Peyer's patch (tissue), 4 donors: ENCODE measurements at regions not wholly inside any gene's neighbourhood (a gene's known extent, or its start where the extent isn't known, plus 50 kb on each side); places are given as distances from the start of the nearest gene placed in this dataset.
A peak's percentile ranks its signal among the peaks of the same experiment; 100 is the strongest.

Experiments
- DNase-seq, 3 donors: peaks; one replicate each; pipeline ENCODE4 v3.0.0-alpha.2; 2017 to 2019
- H3K27ac ChIP-seq, 4 donors: fragments of 200-600 bp; sonication (generic); one replicate each; pipeline ENCODE4 v1.5.1; 2016 to 2019
- H3K27me3 ChIP-seq, 2 donors: fragments of 200-600 bp; sonication (generic); one replicate each; pipeline ENCODE4 v1.5.1; 2019
- H3K36me3 ChIP-seq, 3 donors: fragments of 200-600 bp; sonication (generic); one replicate each; pipeline ENCODE4 v1.5.1; 2016 to 2019
- H3K4me1 ChIP-seq, 4 donors: fragments of 200-600 bp; sonication (generic); one replicate each; pipeline ENCODE4 v1.5.1; 2016 to 2019
- H3K4me3 ChIP-seq, 4 donors: fragments of 200-600 bp; sonication (generic); 1 replicate in 3 of 4; 2 replicates in 1 of 4; pipeline ENCODE4 v1.5.1; 2016 to 2019; ENCODE audit warnings: mild to moderate bottlenecking in 1 of 4
- H3K9me3 ChIP-seq, 4 donors: fragments of 200-600 bp; sonication (generic); one replicate each; pipeline ENCODE4 v1.5.1; 2016 to 2019; ENCODE audit warnings: mild to moderate bottlenecking in 1 of 4
- POLR2A ChIP-seq, 2 donors: fragments of 450-650 bp; IDR thresholded peaks; one replicate each; pipeline ENCODE4 v1.5.1; 2017; ENCODE audit warnings: antibody characterized with exemption in 2 of 2, mild to moderate bottlenecking in 2 of 2, moderate library complexity in 2 of 2
- TF ChIP-seq, protein P1 (sequence below), 6 experiments: fragments of 450-650 bp in 4 of 6; fragments of 200-600 bp in 2 of 6; sonication (generic) in 1 of 6; IDR thresholded peaks; one replicate each; pipeline ENCODE4 v1.5.1; 2017 to 2019; ENCODE audit warnings: antibody characterized with exemption in 6 of 6, mild to moderate bottlenecking in 3 of 6, moderate library complexity in 1 of 6

DNA sequence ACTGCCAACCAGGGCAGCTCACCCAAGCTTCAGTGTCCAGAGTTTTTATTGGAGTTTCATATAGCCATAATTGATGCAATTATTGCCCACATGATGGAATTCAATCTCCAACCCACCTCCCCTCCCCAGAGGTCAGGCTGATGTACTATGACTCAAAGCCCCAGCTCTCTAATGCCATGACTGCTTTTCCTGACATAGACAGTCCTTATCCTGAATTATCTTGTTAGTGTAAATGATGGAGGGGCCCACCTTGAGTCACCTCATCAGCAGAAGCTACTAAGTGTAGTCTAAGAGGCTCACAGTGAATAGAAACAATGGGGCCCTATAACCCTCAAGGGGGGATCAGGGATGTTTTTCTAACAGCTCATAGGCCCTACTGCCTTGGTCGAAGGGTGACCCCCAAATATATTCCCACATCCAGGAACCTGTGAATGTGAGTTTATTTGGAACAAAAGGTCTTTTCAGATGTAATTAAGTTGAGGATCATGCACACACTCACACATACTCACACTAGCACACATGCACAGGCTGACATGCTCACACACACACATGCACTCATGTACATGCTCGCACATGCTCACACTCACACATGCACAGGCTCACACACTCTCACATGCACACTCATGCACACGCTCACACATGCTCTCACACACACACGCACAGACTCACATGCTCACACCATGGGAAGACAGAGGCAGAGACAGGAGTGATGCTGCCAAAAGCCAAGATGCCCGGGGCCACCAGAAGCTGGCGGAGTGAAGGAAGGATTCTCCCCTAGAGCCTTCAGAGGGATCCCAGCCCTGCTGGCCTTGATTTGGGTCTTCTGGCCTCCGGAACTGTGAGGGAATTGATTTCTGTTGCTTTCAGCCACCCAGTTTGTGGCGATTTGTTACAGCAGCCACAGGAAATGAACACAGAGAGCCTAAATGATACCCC, 131.2 kb upstream of the SMAD3 start:
- no peak for TF ChIP-seq POLR2A (IDR thresholded peaks at IDR 0.05)
- TF ChIP-seq, protein P1, sequence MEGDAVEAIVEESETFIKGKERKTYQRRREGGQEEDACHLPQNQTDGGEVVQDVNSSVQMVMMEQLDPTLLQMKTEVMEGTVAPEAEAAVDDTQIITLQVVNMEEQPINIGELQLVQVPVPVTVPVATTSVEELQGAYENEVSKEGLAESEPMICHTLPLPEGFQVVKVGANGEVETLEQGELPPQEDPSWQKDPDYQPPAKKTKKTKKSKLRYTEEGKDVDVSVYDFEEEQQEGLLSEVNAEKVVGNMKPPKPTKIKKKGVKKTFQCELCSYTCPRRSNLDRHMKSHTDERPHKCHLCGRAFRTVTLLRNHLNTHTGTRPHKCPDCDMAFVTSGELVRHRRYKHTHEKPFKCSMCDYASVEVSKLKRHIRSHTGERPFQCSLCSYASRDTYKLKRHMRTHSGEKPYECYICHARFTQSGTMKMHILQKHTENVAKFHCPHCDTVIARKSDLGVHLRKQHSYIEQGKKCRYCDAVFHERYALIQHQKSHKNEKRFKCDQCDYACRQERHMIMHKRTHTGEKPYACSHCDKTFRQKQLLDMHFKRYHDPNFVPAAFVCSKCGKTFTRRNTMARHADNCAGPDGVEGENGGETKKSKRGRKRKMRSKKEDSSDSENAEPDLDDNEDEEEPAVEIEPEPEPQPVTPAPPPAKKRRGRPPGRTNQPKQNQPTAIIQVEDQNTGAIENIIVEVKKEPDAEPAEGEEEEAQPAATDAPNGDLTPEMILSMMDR (IDR thresholded peaks at IDR 0.05), result no peak
- Histone ChIP-seq H3K27me3 (no peaks in the 10 kb centered on the region), H3K9me3 (no peaks in the 10 kb centered on the region), H3K4me1 (peaks cover 0 to 24% (median 0%) of the 10 kb centered on the region in 4 donors), H3K4me3 (no peak overlapping the region), H3K27ac (no peak overlapping the region), H3K36me3 (no peaks in the 10 kb centered on the region)
- no peak for DNase-seq

DNA sequence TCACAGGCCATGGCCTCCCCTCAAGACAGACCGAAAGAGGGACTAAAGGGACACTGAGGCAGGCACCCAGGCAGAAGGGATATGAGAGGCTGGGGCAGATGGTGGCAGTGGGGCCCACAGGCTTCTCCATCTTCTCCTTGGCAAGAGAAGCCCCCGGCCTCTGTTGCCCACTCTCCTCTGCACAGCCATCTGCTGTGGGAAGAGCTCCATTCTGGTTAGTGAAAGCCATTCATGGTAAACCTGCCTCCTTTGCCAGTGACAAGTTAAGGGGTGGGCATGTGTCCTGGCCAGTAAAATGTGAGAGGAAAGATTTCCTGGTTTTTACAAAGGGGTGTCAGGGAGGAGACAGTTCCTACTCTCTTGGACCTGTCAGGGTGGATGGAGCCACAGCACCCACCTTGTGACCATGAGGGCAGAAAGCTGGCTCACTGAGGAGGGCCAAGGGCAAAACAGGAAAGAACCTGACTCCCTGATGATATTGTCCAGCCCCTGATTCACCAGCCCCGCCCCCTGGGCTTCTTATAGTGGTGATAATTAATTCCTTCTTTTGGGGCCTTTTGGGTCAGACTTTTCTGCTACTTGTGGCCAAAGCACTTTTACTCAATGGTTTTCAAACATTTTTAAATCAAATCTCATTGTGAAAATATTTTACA, 130.4 kb upstream of the SMAD3 start:
- H3K27me3 ChIP-seq, result no peaks in the 10 kb centered on the region
- no peaks in the 10 kb centered on the region for H3K36me3 ChIP-seq
- no peak for DNase-seq
- H3K4me3 ChIP-seq, result no peak overlapping the region
- TF ChIP-seq POLR2A (IDR thresholded peaks at IDR 0.05), result no peak
- TF ChIP-seq, protein P1 (IDR thresholded peaks at IDR 0.05), result no peak
- no peak overlapping the region for H3K27ac ChIP-seq
- H3K9me3 ChIP-seq, result no peaks in the 10 kb centered on the region
- H3K4me1 ChIP-seq, result peaks cover 0 to 24% (median 0%) of the 10 kb centered on the region in 4 donors

DNA sequence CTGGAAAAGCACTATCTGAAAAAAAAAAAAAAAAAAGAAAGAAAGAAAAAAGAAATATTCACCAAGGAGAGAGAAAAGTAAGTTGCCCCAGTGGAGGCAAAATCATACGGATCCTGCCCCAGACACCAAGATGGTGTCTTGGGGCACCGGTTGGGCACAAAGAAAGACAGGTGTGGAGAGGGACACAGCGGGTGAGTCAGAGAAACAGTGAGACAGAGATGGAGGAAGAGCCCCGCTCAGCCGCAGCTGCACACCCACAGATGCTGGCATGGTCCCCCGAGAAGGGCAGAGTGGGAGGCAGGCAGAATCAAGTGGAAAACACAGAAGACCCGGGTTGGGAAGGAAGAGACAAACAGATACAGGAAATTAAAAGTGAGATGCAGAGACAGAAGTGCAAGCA, 129.7 kb upstream of the SMAD3 start:
- no peak for TF ChIP-seq POLR2A (IDR thresholded peaks at IDR 0.05)
- TF ChIP-seq, protein P1 (IDR thresholded peaks at IDR 0.05), result no peak
- peaks cover 0 to 24% (median 0%) of the 10 kb centered on the region in 4 donors for H3K4me1 ChIP-seq

DNA sequence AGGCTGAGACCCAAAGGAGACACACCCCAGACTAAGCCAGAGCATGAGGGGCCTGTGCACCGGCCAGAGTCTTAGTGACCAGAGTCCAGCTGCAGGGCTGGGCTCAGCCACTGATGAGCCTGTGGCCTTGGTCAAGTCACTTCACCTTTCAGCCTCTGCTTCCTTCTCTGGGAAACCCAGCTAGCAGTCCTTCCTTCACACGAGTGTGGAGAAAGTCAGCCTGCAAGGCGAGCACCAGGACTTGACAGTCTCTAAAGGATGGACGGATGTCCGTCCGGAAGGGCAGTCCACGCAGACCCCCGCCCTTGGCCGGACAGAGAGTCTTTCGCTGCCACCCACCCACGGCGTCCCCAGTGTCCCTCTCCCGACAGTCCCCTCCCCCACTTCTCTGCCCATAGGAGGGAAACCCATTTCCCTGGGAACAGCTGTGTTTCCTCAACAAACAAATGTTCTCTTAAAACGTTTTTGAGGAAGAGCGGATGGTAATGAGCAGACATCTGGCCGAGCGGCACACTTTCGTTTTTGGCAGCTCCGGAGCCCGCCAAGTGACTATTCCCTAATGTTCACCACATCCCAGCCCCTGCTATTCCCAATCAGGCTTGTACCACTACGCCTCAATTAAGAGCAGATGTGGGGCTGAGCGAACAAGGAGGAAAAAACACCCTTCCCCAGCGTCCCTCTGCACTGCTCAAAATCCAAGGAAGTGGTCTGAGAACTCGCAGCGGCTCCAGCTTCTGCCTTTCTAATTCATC, 129.1 kb upstream of the SMAD3 start:
- no peaks in the 10 kb centered on the region for H3K27me3 ChIP-seq
- TF ChIP-seq, protein P1 (IDR thresholded peaks at IDR 0.05), result no peak
- TF ChIP-seq POLR2A (IDR thresholded peaks at IDR 0.05), result no peak
- DNase-seq, result no peak
- H3K4me1 ChIP-seq, result peaks cover 0 to 19% (median 0%) of the 10 kb centered on the region in 4 donors
- peak overlapping the region in 2 of 4 donors; percentile 39 for H3K27ac ChIP-seq
- no peaks in the 10 kb centered on the region for H3K9me3 ChIP-seq
- H3K36me3 ChIP-seq, result no peaks in the 10 kb centered on the region
- peak overlapping the region in 2 of 4 donors; percentile 28 to 37 for H3K4me3 ChIP-seq

More for the DNA sequence above, 129.7 kb upstream of the SMAD3 start:
- no peaks in the 10 kb centered on the region for H3K27me3 ChIP-seq
- no peak overlapping the region for H3K4me3 ChIP-seq
- H3K36me3 ChIP-seq, result no peaks in the 10 kb centered on the region
- no peaks in the 10 kb centered on the region for H3K9me3 ChIP-seq
- no peak for DNase-seq
- no peak overlapping the region for H3K27ac ChIP-seq

DNA sequence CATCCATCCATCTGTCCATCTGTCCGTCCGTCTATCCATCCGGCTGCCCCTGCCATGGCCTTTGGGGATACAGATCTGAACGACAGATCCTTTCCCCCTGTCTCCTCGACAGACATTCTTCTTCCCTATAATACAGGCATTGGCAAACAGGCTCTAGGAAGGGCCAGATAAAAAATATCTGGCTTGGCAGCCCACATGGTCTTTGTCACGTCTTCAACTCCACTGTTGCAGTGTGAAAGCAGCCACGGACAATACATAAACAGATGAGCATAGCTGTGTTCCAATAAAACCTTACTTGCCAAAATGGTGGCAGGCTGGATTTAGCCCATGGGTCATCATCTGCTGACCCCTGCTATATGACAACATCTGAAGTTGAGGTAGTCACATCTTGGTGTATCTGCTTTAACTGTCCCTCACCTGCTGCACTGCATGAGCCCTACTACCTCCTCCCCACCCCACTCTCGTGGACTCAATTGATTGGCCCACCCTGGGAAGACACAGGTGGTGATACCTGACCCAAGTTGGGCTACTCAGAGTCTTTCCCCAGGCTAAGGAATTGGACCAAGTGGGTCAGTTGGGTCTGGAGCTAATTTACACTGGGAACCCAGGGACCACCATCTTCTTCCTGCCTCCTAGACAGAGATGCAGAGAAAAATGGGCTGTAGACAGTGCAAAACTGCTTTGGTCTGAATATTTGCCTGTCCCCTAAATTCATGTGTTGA, 128.4 kb upstream of the SMAD3 start:
- H3K9me3 ChIP-seq, result no peaks in the 10 kb centered on the region
- no peaks in the 10 kb centered on the region for H3K27me3 ChIP-seq
- TF ChIP-seq, protein P1 (IDR thresholded peaks at IDR 0.05), result no peak
- H3K27ac ChIP-seq, result peak overlapping the region in 1 of 4 donors; percentile 39
- no peak for DNase-seq
- peak overlapping the region in 2 of 4 donors; percentile 28 to 37 for H3K4me3 ChIP-seq
- no peaks in the 10 kb centered on the region for H3K36me3 ChIP-seq
- peaks cover 0 to 11% (median 0%) of the 10 kb centered on the region in 4 donors for H3K4me1 ChIP-seq
